ENCODE measurements at regions not wholly inside any gene's neighbourhood (a gene's known extent, or its start where the extent isn't known, plus 50 kb on each side); places are given as distances from the start of the nearest gene placed in this dataset.

DNA sequence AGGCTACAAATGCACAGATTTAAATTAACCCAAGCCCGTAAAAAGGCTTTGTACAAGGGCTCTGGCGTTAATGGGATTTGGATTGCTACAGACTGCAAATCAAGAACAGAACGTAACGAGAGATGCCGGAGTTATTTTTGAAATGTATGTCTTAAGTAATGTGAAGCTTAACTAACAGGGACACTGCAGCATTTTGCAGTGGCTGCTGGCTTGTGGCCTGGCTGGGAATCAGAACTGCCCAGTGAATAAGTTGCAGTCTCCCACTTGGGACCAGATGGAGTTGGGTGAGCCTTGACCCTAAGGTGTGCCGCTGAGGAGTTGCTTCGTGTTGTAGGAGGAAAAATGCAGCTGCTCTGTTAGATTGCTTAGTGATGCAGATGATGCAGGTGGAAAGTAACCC, 318.4 kb downstream of the DHX15 start:
- TF ChIP-seq, protein P1, sequence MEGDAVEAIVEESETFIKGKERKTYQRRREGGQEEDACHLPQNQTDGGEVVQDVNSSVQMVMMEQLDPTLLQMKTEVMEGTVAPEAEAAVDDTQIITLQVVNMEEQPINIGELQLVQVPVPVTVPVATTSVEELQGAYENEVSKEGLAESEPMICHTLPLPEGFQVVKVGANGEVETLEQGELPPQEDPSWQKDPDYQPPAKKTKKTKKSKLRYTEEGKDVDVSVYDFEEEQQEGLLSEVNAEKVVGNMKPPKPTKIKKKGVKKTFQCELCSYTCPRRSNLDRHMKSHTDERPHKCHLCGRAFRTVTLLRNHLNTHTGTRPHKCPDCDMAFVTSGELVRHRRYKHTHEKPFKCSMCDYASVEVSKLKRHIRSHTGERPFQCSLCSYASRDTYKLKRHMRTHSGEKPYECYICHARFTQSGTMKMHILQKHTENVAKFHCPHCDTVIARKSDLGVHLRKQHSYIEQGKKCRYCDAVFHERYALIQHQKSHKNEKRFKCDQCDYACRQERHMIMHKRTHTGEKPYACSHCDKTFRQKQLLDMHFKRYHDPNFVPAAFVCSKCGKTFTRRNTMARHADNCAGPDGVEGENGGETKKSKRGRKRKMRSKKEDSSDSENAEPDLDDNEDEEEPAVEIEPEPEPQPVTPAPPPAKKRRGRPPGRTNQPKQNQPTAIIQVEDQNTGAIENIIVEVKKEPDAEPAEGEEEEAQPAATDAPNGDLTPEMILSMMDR (IDR thresholded peaks at IDR 0.05 in 4 of 5, conservative IDR thresholded peaks at IDR 0.05 in 1 of 5) = no peak
- TF ChIP-seq POLR2A (IDR thresholded peaks at IDR 0.05) = peak in 1 of 2 donors; percentile 8
